ENCODE measurements at regions not wholly inside any gene's neighbourhood (a gene's known extent, or its start where the extent isn't known, plus 50 kb on each side); places are given as distances from the start of the nearest gene placed in this dataset.

DNA sequence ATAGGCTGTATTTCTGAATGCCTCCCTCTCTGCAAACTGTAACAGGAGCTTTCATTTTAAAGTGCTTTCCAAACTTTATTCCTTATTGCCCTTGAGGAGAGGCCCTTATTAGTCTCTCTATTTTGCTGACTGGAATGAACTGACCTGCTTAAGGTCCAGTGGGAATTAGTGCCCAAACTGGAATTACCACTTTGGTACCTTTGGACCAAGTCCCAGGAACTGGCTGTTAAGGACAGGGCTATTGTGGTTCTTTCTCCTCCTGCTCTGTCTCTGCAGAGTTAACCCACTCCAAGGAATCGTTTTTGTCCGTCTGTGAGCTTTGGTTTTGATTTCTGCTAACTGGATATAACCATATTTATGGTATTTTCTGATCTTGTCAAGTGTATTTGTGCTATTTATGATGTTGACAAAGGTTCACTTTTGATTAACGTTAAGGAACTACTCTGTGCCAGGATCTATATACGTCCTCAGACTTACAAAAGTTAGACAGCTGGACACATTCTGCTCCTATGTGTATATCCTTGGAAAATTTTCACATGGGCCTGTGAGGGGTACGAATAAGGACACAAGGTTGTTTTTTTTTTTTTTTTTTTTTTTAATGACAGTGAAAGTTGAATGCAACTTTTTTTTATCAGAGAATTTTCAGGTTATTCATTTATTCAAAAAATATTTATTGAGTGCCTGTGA lies 189.1 kb upstream of the ANKRD55 start:
- Histone ChIP-seq H3K9me3 (peaks cover 0 to 14% (median 5%) of the 10 kb centered on the region in 4 donors), H3K27ac (peak overlapping the region in 2 of 4 donors; percentile 12 to 59), H3K4me3 (no peak overlapping the region), H3K27me3 (no peaks in the 10 kb centered on the region), H3K36me3 (no peaks in the 10 kb centered on the region), H3K4me1 (peaks cover 0 to 16% (median 7%) of the 10 kb centered on the region in 4 donors)
- DNase-seq (peak in 1 of 2 donors; percentile 68), ATAC-seq (ENCODE audit: low FRiP score in 2 of 2) (peak; percentile 49 to 93)
- TF ChIP-seq EP300 (IDR thresholded peaks at IDR 0.05) (no peak), POLR2AphosphoS5 (IDR thresholded peaks at IDR 0.05) (no peak), POLR2A (IDR thresholded peaks at IDR 0.05) (no peak)
- TF ChIP-seq, protein P1, sequence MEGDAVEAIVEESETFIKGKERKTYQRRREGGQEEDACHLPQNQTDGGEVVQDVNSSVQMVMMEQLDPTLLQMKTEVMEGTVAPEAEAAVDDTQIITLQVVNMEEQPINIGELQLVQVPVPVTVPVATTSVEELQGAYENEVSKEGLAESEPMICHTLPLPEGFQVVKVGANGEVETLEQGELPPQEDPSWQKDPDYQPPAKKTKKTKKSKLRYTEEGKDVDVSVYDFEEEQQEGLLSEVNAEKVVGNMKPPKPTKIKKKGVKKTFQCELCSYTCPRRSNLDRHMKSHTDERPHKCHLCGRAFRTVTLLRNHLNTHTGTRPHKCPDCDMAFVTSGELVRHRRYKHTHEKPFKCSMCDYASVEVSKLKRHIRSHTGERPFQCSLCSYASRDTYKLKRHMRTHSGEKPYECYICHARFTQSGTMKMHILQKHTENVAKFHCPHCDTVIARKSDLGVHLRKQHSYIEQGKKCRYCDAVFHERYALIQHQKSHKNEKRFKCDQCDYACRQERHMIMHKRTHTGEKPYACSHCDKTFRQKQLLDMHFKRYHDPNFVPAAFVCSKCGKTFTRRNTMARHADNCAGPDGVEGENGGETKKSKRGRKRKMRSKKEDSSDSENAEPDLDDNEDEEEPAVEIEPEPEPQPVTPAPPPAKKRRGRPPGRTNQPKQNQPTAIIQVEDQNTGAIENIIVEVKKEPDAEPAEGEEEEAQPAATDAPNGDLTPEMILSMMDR (IDR thresholded peaks at IDR 0.05), result no peak
- WGBS, 2 donors, result 61 to 75% methylated on average over 5 of the region's 5 CpGs

DNA sequence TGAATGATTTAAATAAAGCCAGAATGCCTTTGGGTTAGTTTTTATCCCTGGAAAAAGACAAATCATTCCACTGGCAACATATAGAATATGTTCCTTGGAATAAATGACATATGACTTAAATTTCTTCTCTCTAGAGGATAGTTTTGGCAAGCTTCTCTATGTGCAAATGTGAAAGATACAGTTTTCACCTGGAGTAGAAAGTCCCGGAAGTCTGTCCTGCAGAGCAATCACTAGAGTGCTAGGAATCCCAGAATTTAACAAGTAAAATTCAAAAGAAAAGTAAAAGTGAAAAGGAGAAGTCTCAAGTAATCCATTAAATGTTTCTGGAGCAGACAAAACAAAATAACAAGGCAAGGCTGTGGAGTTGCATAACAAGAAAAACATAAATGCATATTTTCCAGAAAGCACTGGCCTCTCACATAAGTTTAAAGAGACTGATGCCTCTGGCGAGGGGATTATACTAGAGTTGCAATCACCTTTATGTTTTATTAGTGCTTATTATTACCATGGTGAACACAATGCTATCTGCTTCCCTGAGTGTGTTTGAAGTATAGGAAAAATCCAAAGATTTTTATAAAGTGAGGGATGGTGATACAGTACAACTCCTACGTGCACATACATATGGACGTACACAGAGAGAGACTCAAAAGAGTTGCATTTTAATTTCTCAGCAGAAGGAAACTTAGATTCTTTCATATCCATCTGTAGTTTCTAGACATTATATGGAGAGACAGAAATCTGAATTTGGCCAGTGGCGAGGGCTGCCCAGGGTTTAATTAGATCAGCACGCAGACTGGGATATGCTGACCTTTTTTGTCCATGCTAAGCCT lies 188.3 kb upstream of the ANKRD55 start:
- H3K27ac ChIP-seq, result peak overlapping the region in 3 of 4 donors; percentile 12 to 59 (median 12)

DNA sequence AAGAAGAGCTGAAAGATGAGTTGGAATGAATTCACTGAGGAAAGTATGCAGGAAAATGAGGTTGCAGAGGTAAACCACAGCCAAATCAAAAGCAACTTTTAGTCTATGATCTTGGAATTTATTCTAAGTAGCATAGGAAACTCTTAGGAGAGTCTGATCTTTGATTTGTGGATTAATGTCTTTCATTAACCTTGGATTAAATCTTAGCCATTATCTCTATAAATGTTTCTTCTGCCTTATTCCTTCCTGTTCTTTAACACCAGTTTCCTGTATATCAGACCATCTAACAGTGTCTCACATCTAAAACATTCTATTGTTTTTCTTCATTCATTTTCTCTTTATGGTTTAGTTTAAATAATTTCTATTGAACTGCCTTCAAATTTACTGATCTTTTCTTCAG lies 187.2 kb upstream of the ANKRD55 start:
- Histone ChIP-seq H3K27me3 (no peaks in the 10 kb centered on the region), H3K4me3 (no peak overlapping the region), H3K36me3 (no peaks in the 10 kb centered on the region), H3K4me1 (peaks cover 5 to 25% (median 13%) of the 10 kb centered on the region in 4 donors), H3K27ac (no peak overlapping the region), H3K9me3 (peaks cover 0 to 14% (median 5%) of the 10 kb centered on the region in 4 donors)
- DNase-seq (no peak), ATAC-seq (ENCODE audit: low FRiP score in 2 of 2) (no peak)
- TF ChIP-seq, protein P1 (IDR thresholded peaks at IDR 0.05), result no peak
- TF ChIP-seq POLR2AphosphoS5 (IDR thresholded peaks at IDR 0.05), result no peak
- TF ChIP-seq POLR2A (IDR thresholded peaks at IDR 0.05), result no peak
- no peak for TF ChIP-seq EP300 (IDR thresholded peaks at IDR 0.05)

More for the DNA sequence above, 188.3 kb upstream of the ANKRD55 start:
- Histone ChIP-seq H3K27me3 (no peaks in the 10 kb centered on the region), H3K9me3 (peaks cover 0 to 14% (median 5%) of the 10 kb centered on the region in 4 donors), H3K4me1 (peaks cover 0 to 16% (median 7%) of the 10 kb centered on the region in 4 donors), H3K36me3 (no peaks in the 10 kb centered on the region), H3K4me3 (no peak overlapping the region)
- TF ChIP-seq EP300 (IDR thresholded peaks at IDR 0.05) (no peak), POLR2AphosphoS5 (IDR thresholded peaks at IDR 0.05) (no peak), POLR2A (IDR thresholded peaks at IDR 0.05) (no peak)
- TF ChIP-seq, protein P1 (IDR thresholded peaks at IDR 0.05), result no peak
- DNase-seq, result no peak
- 57 to 68% methylated on average over 6 of the region's 6 CpGs for WGBS, 2 donors
- ATAC-seq (ENCODE audit: low FRiP score in 2 of 2), result no peak

DNA sequence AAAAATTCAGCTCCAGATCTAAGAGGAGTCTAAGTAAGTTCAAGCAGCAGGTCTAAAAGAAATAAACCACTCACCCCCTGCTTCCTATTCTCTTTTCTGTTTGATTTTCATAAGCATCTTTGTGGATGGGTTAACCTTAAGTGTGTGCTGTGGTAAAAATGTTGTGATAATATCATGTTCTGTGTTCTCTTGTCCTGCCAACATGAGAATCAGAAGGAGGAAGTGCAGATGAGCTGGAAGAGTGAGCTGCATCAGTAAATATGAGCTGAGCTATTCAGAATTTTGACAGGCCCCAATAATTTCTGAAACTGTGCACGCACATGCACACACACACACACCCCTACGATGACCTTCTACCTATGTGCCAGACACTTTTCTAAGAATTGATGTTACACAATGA lies 186.5 kb upstream of the ANKRD55 start:
- 91 to 96% methylated on average over 2 of the region's 2 CpGs for WGBS, 2 donors
- H3K36me3 ChIP-seq, result no peaks in the 10 kb centered on the region
- no peak for TF ChIP-seq POLR2AphosphoS5 (IDR thresholded peaks at IDR 0.05)
- TF ChIP-seq POLR2A (IDR thresholded peaks at IDR 0.05), result no peak
- TF ChIP-seq, protein P1 (IDR thresholded peaks at IDR 0.05), result no peak
- TF ChIP-seq EP300 (IDR thresholded peaks at IDR 0.05), result no peak

More for the DNA sequence above, 186.5 kb upstream of the ANKRD55 start:
- Histone ChIP-seq H3K27me3 (no peaks in the 10 kb centered on the region), H3K4me3 (no peak overlapping the region), H3K27ac (no peak overlapping the region), H3K4me1 (peaks cover 5 to 30% (median 19%) of the 10 kb centered on the region in 4 donors), H3K9me3 (peaks cover 0 to 14% (median 5%) of the 10 kb centered on the region in 4 donors)
- ATAC-seq (ENCODE audit: low FRiP score in 2 of 2), result no peak
- DNase-seq, result no peak

Data from upper lobe of left lung (tissue), 6 donors.